PC-3 (cell line): ENCODE measurements at regions not wholly inside any gene's neighbourhood (a gene's known extent, or its start where the extent isn't known, plus 50 kb on each side); places are given as distances from the start of the nearest gene placed in this dataset.
"Not testable (repeated sequence)": the region's sequence is repeated elsewhere in the genome, so short reads cannot be mapped to it uniquely, and the experiment has no call there.

Experiments used
- ATAC-seq: fragments of 200-7000 bp; cut with Tn5 transposase; 2 replicates; pipeline ENCODE4 v1.9.1; 2020; ENCODE audit warnings: mild to moderate bottlenecking, moderate library complexity
- BruUV-seq: library from RNA; stranded (reverse); fragments of 400-500 nt; replicated peaks from 2 replicates; lab custom pipeline; 2021; lab: Mats Ljungman, UMichigan
- CTCF ChIA-PET: fragments of 300-600 bp; sonication (Branson Sonifier 250); formaldehyde crosslinking; loops from one replicate; lab custom pipeline; 2022; ENCODE audit warnings: antibody characterized with exemption; lab: Charles Lee
- POLR2A ChIA-PET: fragments of 300-600 bp; sonication (Branson Sonifier 250); formaldehyde crosslinking; loops from one replicate; lab custom pipeline; 2022; ENCODE audit warnings: antibody characterized with exemption; ENCODE audit not compliant: unreplicated experiment; lab: Charles Lee
- DNase-seq: peaks from one replicate; pipeline ENCODE4 v3.0.0-alpha.2; 2015
- H2AFZ ChIP-seq: fragments of 300-600 bp; sonication (generic); 2 replicates; pipeline ENCODE4 v1.6.0; 2016; ENCODE audit warnings: antibody characterized with exemption, low read length
- H3F3A ChIP-seq: fragments of 300-600 bp; sonication (generic); one replicate; pipeline ENCODE4 v1.6.0; 2017; ENCODE audit warnings: antibody characterized with exemption, low read length, control low read depth, mild to moderate bottlenecking; ENCODE audit not compliant: unreplicated experiment
- H3K27ac ChIP-seq: fragments of 300-600 bp; sonication (generic); 2 replicates; pipeline ENCODE4 v1.5.1; 2016; ENCODE audit warnings: mild to moderate bottlenecking, low read length
- H3K27me3 ChIP-seq: fragments of 300-600 bp; sonication (generic); 2 replicates; pipeline ENCODE4 v1.6.1; 2016; ENCODE audit warnings: low read length, mixed read lengths
- H3K36me3 ChIP-seq: fragments of 300-600 bp; sonication (generic); 2 replicates; pipeline ENCODE4 v1.6.1; 2016; ENCODE audit warnings: low read depth, mixed run types, low read length, mixed read lengths
- H3K4me1 ChIP-seq: fragments of 300-600 bp; sonication (generic); 2 replicates; pipeline ENCODE4 v1.5.1; 2016; ENCODE audit warnings: low read length; ENCODE audit not compliant: insufficient read depth
- H3K4me2 ChIP-seq: fragments of 300-600 bp; sonication (generic); 2 replicates; pipeline ENCODE4 v1.6.0; 2016; ENCODE audit warnings: low read length
- H3K4me3 ChIP-seq: fragments of 300-600 bp; sonication (generic); 2 replicates; pipeline ENCODE4 v1.5.1; 2016; ENCODE audit warnings: mild to moderate bottlenecking, low read length, mixed read lengths
- H3K79me2 ChIP-seq: fragments of 300-600 bp; sonication (generic); 2 replicates; pipeline ENCODE4 v1.6.1; 2017; ENCODE audit warnings: low read length, mixed read lengths
- H3K9ac ChIP-seq: fragments of 300-600 bp; sonication (generic); 2 replicates; pipeline ENCODE4 v1.6.0; 2016; ENCODE audit warnings: mild to moderate bottlenecking, low read length
- H3K9me2 ChIP-seq: fragments of 300-600 bp; sonication (generic); replicated peaks from 2 replicates; pipeline ENCODE4 v1.6.1; 2016; ENCODE audit warnings: mixed run types, low read length, mixed read lengths
- H3K9me3 ChIP-seq: fragments of 300-600 bp; sonication (generic); 2 replicates; pipeline ENCODE4 v1.6.1; 2016; ENCODE audit warnings: low read length, mixed read lengths
- H4K20me1 ChIP-seq: fragments of 300-600 bp; sonication (generic); 2 replicates; pipeline ENCODE4 v1.6.1; 2016; ENCODE audit warnings: low read length, mixed read lengths
- CTCF ChIP-seq: fragments of 300-600 bp; sonication (generic); conservative IDR thresholded peaks from 2 replicates; pipeline ENCODE4 v1.5.1; 2017; ENCODE audit warnings: antibody characterized with exemption, low read depth, mild to moderate bottlenecking, low read length
- EZH2 ChIP-seq: fragments of 300-600 bp; sonication (generic); IDR thresholded peaks from one replicate; pipeline ENCODE4 v1.6.1; 2017; ENCODE audit warnings: antibody characterized with exemption, mild to moderate bottlenecking, low read length; ENCODE audit not compliant: unreplicated experiment
- EZH2phosphoT487 ChIP-seq: fragments of 300-600 bp; sonication (generic); IDR thresholded peaks from 2 replicates; pipeline ENCODE4 v1.6.1; 2018; ENCODE audit warnings: mild to moderate bottlenecking, antibody characterized with exemption, low read length, borderline replicate concordance
- intact Hi-C: fragments of 100-400 bp; cut with micrococcal nuclease; formaldehyde crosslinking; loops from 2 replicates; pipeline ENCODE4 v1.9.0; 2023

- POLR2A ChIA-PET = no interaction called here
- BruUV-seq = no TSS peak
- H3K27ac ChIP-seq = no peak overlapping the region
- no peak overlapping the region for H3K4me2 ChIP-seq
- DNase-seq = no peak
- no peak for ATAC-seq
- no peaks in the 10 kb centered on the region for H3K79me2 ChIP-seq
- no peaks in the 10 kb centered on the region for H3K9me3 ChIP-seq
- intact Hi-C loops = no loop called here
- no peaks in the 10 kb centered on the region for H3K9me2 ChIP-seq
- no peaks in the 10 kb centered on the region for H4K20me1 ChIP-seq
- H3K9ac ChIP-seq = no peak overlapping the region
- CTCF ChIA-PET = no interaction called here
- no peaks in the 10 kb centered on the region for H3K27me3 ChIP-seq
- H2AFZ ChIP-seq = no peak overlapping the region
- no peaks in the 10 kb centered on the region for H3K4me1 ChIP-seq
- no peaks in the 10 kb centered on the region for H3K36me3 ChIP-seq
- no peak overlapping the region for H3K4me3 ChIP-seq
- H3F3A ChIP-seq = no peaks in the 10 kb centered on the region
- no peak for TF ChIP-seq CTCF
- TF ChIP-seq EZH2phosphoT487 = no peak
- TF ChIP-seq EZH2 = no peak
These were observed 66.3 kb upstream of the SYN3 start for GRCh38 chr22:33124471-33124870.

- H3K36me3 ChIP-seq, POLR2A ChIA-PET, intact Hi-C loops, BruUV-seq, H3F3A ChIP-seq, H3K9ac ChIP-seq, H4K20me1 ChIP-seq, ATAC-seq, CTCF ChIA-PET, H3K4me2 ChIP-seq, H3K9me2 ChIP-seq, H3K27me3 ChIP-seq, DNase-seq, H3K79me2 ChIP-seq, H3K4me1 ChIP-seq, H3K4me3 ChIP-seq, H3K9me3 ChIP-seq, H3K27ac ChIP-seq, H2AFZ ChIP-seq: not testable (repeated sequence)
These were observed 64.3 kb upstream of the SYN3 start for GRCh38 chr22:33122439-33122838.

- no peaks in the 10 kb centered on the region for H3K9me3 ChIP-seq
- H3K4me2 ChIP-seq = no peak overlapping the region
- ATAC-seq = no peak
- no peaks in the 10 kb centered on the region for H3K79me2 ChIP-seq
- H3K36me3 ChIP-seq = no peaks in the 10 kb centered on the region
- ChIA-PET CTCF (no interaction called here), POLR2A (no interaction called here)
- intact Hi-C loops = no loop called here
- no peak for DNase-seq
- H3K4me3 ChIP-seq = no peak overlapping the region
- no peaks in the 10 kb centered on the region for H3K27me3 ChIP-seq
- no peaks in the 10 kb centered on the region for H4K20me1 ChIP-seq
- H3K27ac ChIP-seq = no peak overlapping the region
- TF ChIP-seq CTCF = no peak
- H2AFZ ChIP-seq = no peak overlapping the region
- H3K4me1 ChIP-seq = no peaks in the 10 kb centered on the region
- no peaks in the 10 kb centered on the region for H3F3A ChIP-seq
- no peak overlapping the region for H3K9ac ChIP-seq
- H3K9me2 ChIP-seq = no peaks in the 10 kb centered on the region
- BruUV-seq = no TSS peak
These were observed 60.9 kb upstream of the SYN3 start for GRCh38 chr22:33119044-33119443.
